Psoas muscle (tissue), 7 donors: ENCODE measurements at regions not wholly inside any gene's neighbourhood (a gene's known extent, or its start where the extent isn't known, plus 50 kb on each side); places are given as distances from the start of the nearest gene placed in this dataset.

ENCODE experiments used
- ATAC-seq, 4 donors: fragments of 200-7000 bp; cut with Tn5 transposase; one replicate each; pipeline ENCODE4 v1.9.1; 2020; ENCODE audit warnings: moderate library complexity in 3 of 4, mild to moderate bottlenecking in 2 of 4
- DNase-seq, 2 donors: peaks; one replicate each; pipeline ENCODE4 v3.0.0-alpha.2; 2020
- H3K27ac ChIP-seq: fragments of 200-600 bp; one replicate; pipeline ENCODE4 v1.8.0; 2022
- H3K27me3 ChIP-seq, 3 donors: fragments of 200-600 bp in 1 of 3; one replicate each; pipeline versions ENCODE4 v1.6.1 to v1.8.0; 2013 to 2022; ENCODE audit warnings: low read length in 2 of 3, mild to moderate bottlenecking in 2 of 3, moderate library complexity in 1 of 3; ENCODE audit not compliant: insufficient read depth in 3 of 3
- H3K36me3 ChIP-seq, 2 donors: fragments of 200-600 bp in 1 of 2; one replicate each; pipeline versions ENCODE4 v1.6.1 to v1.8.0; 2013 to 2022; ENCODE audit warnings: low read depth in 1 of 2, mild to moderate bottlenecking in 1 of 2, moderate library complexity in 1 of 2; ENCODE audit not compliant: insufficient read depth in 1 of 2
- H3K4me1 ChIP-seq: fragments of 200-600 bp; one replicate; pipeline ENCODE4 v1.8.0; 2022
- H3K4me3 ChIP-seq: fragments of 200-600 bp; one replicate; pipeline ENCODE4 v1.8.0; 2022; ENCODE audit warnings: mild to moderate bottlenecking
- H3K9me3 ChIP-seq: fragments of 200-600 bp; one replicate; pipeline ENCODE4 v1.8.0; 2022
- CTCF ChIP-seq: fragments of 200-600 bp; IDR thresholded peaks from one replicate; pipeline ENCODE4 v1.8.0; 2022; ENCODE audit warnings: antibody characterized with exemption
- WGBS, 3 donors: extraction: QIAGEN DNeasy Blood & Tissue Kit; methylation state at CpG; one replicate each; pipeline versions ENCODE4 v1.1.6 to v1.1.7; 2013; 5-methylcytosine and 5-hydroxymethylcytosine counted together
- intact Hi-C, 2 donors: fragments of 100-400 bp; cut with DNase I; formaldehyde crosslinking; loops; one replicate each; pipeline versions ENCODE4 v1.11.0 to v1.14.2; 2022
- donor health status: healthy with polysubstance abuse.
- donor health status: DM: no; HTN: no; CAD: no; lungs with moderate emphysema.
- donor health status: Bipolar disorder and iron deficiency.
- donor health status: healthy.
- donor health status: DM: yes; HTN: yes; CAD: no.
- donor health status: DM: no; HTN: no; CAD: no.
- donor health status: DM: yes; HTN: yes; CAD: no.

- H3K36me3 ChIP-seq = no peaks in the 10 kb centered on the region
- H3K27me3 ChIP-seq = no peaks in the 10 kb centered on the region
- no peak for TF ChIP-seq CTCF
- WGBS, 3 donors = 24 to 37% (median 27%) methylated on average over 5 of the region's 5 CpGs
- H3K4me3 ChIP-seq = no peak overlapping the region
- no peak overlapping the region for H3K27ac ChIP-seq
- peaks cover 8% of the 10 kb centered on the region for H3K4me1 ChIP-seq
- peak in 1 of 2 donors; percentile 17 for DNase-seq
- no peaks in the 10 kb centered on the region for H3K9me3 ChIP-seq
- ATAC-seq = peak in 1 of 4 donors; percentile 42
- intact Hi-C loops = loop anchor here in 1 of 2 donors (10.0 kb wide), 1 partner anchor 392 kb away; no protein-coding TSS in a partner anchor
Observed at GRCh38 chr5:96256795-96257470, 176.1 kb downstream of the PCSK1 start.

- Histone ChIP-seq H3K27ac (no peak overlapping the region), H3K9me3 (no peaks in the 10 kb centered on the region), H3K36me3 (no peaks in the 10 kb centered on the region), H3K4me3 (no peak overlapping the region), H3K4me1 (peaks cover 8% of the 10 kb centered on the region), H3K27me3 (no peaks in the 10 kb centered on the region)
- ATAC-seq (no peak), DNase-seq (no peak)
- WGBS, 3 donors = 28 to 42% (median 31%) methylated on average over 5 of the region's 5 CpGs
- intact Hi-C loops = loop anchor here in 1 of 2 donors (10.0 kb wide), 1 partner anchor 390 kb away; no protein-coding TSS in a partner anchor
- no peak for TF ChIP-seq CTCF
Observed at GRCh38 chr5:96254980-96255691, 177.9 kb downstream of the PCSK1 start.

GRCh38 chr5:96253140-96253539 is 179.9 kb downstream of the PCSK1 start:
- intact Hi-C loops = loop anchor here in 1 of 2 donors (10.0 kb wide), 1 partner anchor 388 kb away; no protein-coding TSS in a partner anchor
- no peak for DNase-seq
- no peaks in the 10 kb centered on the region for H3K4me1 ChIP-seq
- no peak overlapping the region for H3K27ac ChIP-seq
- H3K27me3 ChIP-seq = no peaks in the 10 kb centered on the region
- 75 to 81% (median 77%) methylated on average over 2 of the region's 2 CpGs for WGBS, 3 donors
- H3K36me3 ChIP-seq = no peaks in the 10 kb centered on the region
- no peak overlapping the region for H3K4me3 ChIP-seq
- ATAC-seq = no peak
- TF ChIP-seq CTCF = no peak
- H3K9me3 ChIP-seq = no peaks in the 10 kb centered on the region

- no peaks in the 10 kb centered on the region for H3K4me1 ChIP-seq
- ATAC-seq (no peak), DNase-seq (no peak)
- no peaks in the 10 kb centered on the region for H3K9me3 ChIP-seq
- intact Hi-C loops = loop anchor here in 1 of 2 donors (10.0 kb wide), 1 partner anchor 388 kb away; no protein-coding TSS in a partner anchor
- no peak overlapping the region for H3K27ac ChIP-seq
- no peak overlapping the region for H3K4me3 ChIP-seq
- no peak for TF ChIP-seq CTCF
- WGBS, 3 donors = 61 to 82% (median 77%) methylated on average over 4 of the region's 4 CpGs
- no peaks in the 10 kb centered on the region for H3K36me3 ChIP-seq
- H3K27me3 ChIP-seq = no peaks in the 10 kb centered on the region
Observed at GRCh38 chr5:96252596-96252995, 180.5 kb downstream of the PCSK1 start.
